GM19455 (cell line): ENCODE measurements at regions not wholly inside any gene's neighbourhood (a gene's known extent, or its start where the extent isn't known, plus 50 kb on each side); places are given as distances from the start of the nearest gene placed in this dataset.
"Not testable (repeated sequence)": the region's sequence is repeated elsewhere in the genome, so short reads cannot be mapped to it uniquely, and the experiment has no call there.

Experiments used
- ATAC-seq: cut with Tn5 transposase; IDR thresholded peaks from one replicate; pipeline ENCODE4 v1.9.1; 2021; ENCODE audit not compliant: unreplicated experiment

GRCh38 chr12:90514325-90514724, 440.7 kb downstream of the CCER1 start:
- no peak for ATAC-seq

GRCh38 chr12:90512518-90512917, 442.5 kb downstream of the CCER1 start:
- no peak for ATAC-seq

DNA sequence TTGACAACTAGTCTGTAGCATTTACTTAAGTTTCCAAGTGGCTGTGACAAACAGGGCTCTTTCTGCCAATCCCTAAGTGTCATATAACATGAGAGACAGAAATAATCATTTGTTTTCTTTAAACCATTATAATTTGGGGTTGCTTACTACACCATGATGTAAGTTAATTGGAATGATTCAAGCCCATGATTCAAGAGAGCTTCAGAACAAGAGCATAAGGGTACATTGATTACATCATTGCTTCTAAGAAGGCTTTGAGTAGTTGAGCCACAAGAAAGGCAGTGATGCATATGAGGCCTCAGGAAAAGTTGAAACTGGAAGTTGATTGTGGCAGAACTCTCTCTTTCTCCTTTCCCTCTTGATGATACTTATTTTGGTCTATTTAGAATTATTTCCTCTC, 444.0 kb downstream of the CCER1 start:
- ATAC-seq, result no peak

- ATAC-seq, result no peak
These were observed 450.2 kb downstream of the CCER1 start for GRCh38 chr12:90504806-90505205.

DNA sequence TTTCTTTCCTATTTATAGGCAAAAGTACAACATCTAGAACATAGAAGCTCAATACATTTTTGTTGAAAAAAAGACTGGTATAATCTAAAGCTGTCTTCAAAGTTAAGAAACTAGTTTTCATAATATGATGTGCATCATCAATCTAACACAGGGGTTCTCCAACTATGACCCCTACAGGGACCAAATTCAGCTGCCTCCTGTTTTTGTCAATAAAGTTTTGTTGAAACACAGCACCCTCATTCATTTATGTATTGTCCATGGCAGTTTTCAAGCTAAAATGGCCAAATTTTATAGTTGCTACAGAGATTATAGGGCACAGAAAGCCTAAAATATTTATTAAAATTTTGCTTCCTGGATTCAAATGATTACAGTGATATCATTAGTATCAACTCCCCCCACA, 452.9 kb downstream of the CCER1 start:
- no peak for ATAC-seq

DNA sequence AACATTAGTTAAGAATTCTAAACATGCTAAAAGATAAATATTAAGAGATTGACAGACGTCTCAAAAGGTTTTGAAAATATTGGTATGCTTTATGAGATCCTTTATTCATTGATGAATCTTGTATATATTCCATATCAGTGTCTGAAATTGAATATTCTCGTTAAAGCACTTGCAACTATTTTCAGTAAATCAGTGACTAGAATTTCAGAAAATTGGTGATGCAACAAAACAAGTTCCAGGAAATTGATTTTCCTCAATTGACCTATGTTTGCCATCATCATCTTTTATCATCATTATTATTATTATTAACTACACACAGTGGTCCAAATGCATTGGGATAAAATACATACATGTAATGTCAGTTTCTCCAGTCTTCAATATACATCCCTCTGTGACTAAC, 453.6 kb downstream of the CCER1 start:
- ATAC-seq, result no peak

GRCh38 chr12:90499795-90500194, 455.2 kb downstream of the CCER1 start:
- no peak for ATAC-seq

- no peak for ATAC-seq
These were observed 456.9 kb downstream of the CCER1 start for GRCh38 chr12:90497923-90498545.

- ATAC-seq, result no peak
These were observed 464.6 kb downstream of the CCER1 start for GRCh38 chr12:90490355-90490754.

DNA sequence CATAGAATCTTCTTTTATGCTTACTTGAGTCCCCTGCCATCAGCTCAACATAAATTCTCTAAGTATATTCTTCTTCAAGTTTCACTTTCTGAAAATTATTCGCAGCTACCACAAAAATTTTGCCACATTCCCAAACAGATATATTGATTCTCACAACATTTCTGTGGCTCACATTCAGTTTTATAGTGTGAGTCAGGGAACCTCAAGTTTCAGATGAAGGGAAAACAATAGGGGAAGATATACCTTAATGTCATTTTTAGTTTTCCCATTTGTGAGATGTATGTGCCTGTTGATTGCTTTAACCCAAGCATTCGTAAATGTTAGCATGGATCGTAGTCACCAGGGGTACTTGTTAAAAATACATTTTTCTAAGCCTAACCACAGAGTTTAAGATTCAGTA, 465.8 kb downstream of the CCER1 start:
- no peak for ATAC-seq

- no peak for ATAC-seq
These were observed 469.4 kb downstream of the CCER1 start for GRCh38 chr12:90485560-90485959.

GRCh38 chr12:90484094-90484493, 470.9 kb downstream of the CCER1 start:
- ATAC-seq, result no peak

- ATAC-seq, result no peak
These were observed 473.2 kb downstream of the CCER1 start for GRCh38 chr12:90481748-90482147.

DNA sequence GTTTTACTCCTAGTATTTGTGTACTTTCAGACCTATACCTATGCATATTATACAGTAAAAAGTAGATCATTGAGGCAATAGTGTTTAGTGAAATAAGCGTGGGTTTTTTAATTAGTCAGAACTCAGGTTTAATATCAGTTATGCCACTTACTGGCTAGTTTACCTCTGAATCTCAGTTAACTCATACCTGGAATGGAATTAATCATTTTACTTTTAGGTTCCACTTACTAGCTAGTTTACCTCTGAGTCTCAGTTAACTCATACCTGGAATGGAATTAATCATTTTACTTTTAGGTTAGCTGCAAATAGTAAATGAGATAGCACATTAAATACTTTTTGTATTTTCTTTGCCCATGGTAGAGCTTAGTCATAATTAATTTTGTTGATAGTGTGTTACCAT, 475.7 kb downstream of the CCER1 start:
- no peak for ATAC-seq

GRCh38 chr12:90473831-90474230, 481.1 kb downstream of the CCER1 start:
- ATAC-seq, result no peak

- ATAC-seq, result no peak
These were observed 494.3 kb downstream of the CCER1 start for GRCh38 chr12:90460681-90461080.

GRCh38 chr12:90456248-90456647, 498.7 kb downstream of the CCER1 start:
- ATAC-seq, result no peak

GRCh38 chr12:90455756-90456155, 499.2 kb downstream of the CCER1 start:
- no peak for ATAC-seq

DNA sequence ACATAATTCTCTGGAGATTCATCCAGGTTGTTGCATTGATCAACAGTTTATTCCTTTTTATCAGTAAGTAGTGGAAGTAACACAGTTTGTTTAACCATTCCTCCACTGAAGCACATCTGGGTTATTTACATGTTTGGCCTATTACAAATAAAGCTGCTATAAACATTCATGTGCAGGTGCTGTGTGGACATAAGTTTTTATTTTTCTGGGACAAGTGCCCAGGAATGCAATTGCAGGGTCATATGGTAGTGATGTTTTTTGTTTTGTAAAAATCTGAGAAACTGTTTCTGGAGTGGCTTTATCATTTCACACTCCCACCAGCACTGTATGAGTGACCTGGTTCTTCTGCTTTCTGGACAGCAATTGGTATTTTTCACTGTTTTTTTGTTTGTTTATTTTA, 505.4 kb downstream of the CCER1 start:
- no peak for ATAC-seq

DNA sequence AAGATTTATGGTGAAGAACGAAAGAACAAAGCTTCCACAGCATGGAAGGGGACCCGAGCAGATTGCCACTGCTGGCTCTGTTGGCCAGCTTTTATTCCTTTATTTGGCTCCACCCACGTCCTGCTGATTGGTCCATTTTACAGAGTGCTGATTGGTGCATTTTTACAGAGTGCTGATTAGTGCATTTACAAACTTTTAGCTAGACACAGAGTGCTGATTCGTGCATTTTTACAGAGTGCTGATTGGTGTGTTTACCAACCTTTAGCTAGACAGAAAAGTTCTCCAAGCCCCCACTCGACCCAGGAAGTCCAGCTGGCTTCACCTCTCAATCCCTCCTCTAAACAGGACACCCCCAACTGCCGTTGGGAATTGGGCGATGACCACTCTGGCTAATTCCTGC, 511.5 kb downstream of the CCER1 start:
- ATAC-seq, result not testable (repeated sequence)

DNA sequence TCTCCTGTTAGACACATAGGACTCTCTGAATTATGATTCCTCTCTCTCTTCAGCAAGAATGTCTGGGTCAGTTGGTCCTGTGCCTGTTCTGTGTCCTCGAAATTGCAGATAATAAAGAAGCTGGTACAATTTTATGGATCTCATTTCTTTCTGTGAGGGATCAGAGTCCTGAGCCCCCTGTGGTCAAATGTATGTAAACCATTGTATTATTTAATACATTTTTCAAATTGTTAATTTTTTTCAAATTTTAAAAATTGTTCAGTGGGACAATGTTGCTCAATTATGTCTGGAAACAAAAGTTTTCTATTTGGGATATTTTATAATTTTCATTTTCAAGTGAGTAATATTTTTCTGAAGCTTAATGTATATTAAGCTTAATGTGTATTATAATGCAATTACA, 513.5 kb downstream of the CCER1 start:
- ATAC-seq, result no peak

DNA sequence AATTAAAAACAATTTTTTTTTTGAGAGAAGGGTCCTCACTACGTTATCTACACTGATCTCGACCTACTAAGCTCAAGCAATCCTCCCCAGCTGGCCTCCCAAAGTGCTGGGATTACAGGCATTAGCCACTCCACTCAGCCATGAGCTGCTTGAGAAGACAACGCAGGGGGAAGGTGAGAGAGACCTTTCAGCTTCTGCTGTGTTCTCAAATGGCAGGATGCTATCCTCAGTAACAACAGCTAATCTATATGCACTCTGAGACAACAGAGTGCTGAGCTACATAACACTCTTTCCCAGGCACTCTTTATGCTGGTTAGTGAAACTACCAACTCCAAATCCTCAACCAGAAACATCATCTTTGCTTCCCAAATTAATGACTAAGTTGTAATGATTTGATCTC, 526.1 kb downstream of the CCER1 start:
- no peak for ATAC-seq

DNA sequence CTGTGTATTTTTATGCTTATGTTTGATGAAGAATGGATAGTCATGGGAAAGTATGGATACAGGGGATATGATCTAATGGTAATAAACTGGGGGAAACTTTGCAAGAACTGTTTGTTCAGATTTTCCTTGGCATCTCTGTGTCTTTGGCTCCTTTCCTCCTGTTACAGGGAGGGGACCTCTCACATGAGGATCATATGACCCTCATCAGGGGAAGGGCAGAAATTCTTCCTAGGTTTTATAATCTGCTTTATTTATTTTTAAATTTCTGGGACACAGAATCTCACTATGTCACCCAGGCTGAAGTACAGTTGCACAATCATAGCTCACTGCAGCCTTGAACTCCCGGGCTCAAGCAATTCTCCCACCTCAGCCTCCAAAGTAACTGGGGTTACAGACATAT, 526.5 kb downstream of the CCER1 start:
- ATAC-seq, result no peak

DNA sequence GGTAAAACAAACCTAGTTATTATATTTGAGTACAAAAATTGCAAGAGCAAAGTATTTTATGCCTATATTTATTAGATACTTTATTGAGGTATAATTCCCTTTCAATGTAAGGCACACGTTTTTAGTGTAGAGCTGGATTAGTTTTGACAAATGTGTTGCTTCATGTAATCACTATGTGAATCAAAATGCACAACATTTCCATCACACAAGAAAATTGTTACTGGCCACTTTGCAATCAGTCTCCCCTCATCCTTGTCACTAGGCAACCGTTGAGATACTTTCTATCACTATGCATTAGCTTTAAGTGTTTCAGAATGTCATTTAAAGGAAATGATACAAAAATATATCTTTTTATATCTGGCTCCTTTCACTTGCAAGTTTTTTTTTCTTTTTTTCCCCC, 531.0 kb downstream of the CCER1 start:
- ATAC-seq, result no peak
